ENCODE measurements at regions not wholly inside any gene's neighbourhood (a gene's known extent, or its start where the extent isn't known, plus 50 kb on each side); places are given as distances from the start of the nearest gene placed in this dataset.

DNA sequence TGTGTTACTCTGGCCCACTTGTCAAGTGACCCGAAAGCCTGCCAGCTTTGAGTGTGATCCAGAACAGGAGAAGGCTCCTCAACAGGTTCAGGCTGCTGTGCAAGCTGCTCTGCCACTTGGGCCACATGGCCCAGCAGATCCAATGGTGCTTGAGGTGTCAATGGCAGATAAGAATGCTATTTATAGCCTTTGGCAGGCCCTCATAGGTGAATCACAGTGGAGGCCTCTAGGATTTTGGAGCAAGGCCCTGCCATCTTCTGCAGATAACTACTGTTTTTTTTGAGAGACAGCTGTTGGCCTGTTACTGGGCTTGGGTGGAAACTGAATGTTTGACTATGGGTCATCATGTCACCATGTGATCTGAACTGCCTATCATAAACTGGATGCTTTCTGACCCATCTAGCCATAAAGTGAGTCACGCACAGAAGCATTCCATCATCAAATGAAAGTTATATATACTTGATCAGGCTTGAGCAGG is 180.8 kb downstream of the CARTPT start:
- WGBS, 2 donors, result 82 to 84% methylated on average over 2 of the region's 2 CpGs
- intact Hi-C loops (cut with DNase I), result no loop called here
- TF ChIP-seq CTCF (IDR thresholded peaks at IDR 0.05) (no peak), POLR2A (IDR thresholded peaks at IDR 0.05) (no peak)
- Histone ChIP-seq H3K4me1 (peaks cover 0 to 6% of the 10 kb centered on the region in 2 donors), H3K27ac (no peak overlapping the region), H3K27me3 (no peaks in the 10 kb centered on the region), H3K4me3 (replicated peaks in 1 of 3) (no peak overlapping the region), H3K9me3 (no peaks in the 10 kb centered on the region), H3K36me3 (no peaks in the 10 kb centered on the region)
- DNase-seq, result peak; percentile 7 to 9

DNA sequence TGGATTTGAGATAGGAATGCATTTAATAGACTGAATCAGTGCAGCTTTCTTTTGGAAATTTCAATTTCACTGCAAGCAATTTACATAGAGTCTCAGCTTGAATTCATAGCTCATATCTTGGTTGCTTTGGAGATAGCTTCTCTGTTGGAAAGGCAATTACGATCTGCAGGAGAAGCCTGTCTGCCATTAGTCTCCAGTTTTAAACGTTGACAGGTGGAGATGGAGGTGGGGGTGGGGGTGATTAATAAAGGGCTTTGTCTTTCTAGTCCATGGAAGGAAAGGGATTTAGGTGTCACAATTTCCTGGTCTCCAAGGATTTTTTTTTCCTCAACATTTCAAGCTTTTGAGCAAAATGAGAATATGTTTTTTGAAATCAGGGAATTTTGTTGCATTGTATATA is 184.7 kb downstream of the CARTPT start:
- no peak overlapping the region for H3K4me3 ChIP-seq (replicated peaks in 1 of 3)
- H3K27ac ChIP-seq, result no peak overlapping the region
- no peak for DNase-seq
- WGBS, 2 donors, result 41 to 51% methylated on average over 2 of the region's 2 CpGs
- H3K9me3 ChIP-seq, result no peaks in the 10 kb centered on the region
- intact Hi-C loops (cut with DNase I), result no loop called here
- H3K27me3 ChIP-seq, result no peaks in the 10 kb centered on the region
- no peaks in the 10 kb centered on the region for H3K36me3 ChIP-seq
- TF ChIP-seq POLR2A (IDR thresholded peaks at IDR 0.05) (no peak), CTCF (IDR thresholded peaks at IDR 0.05) (no peak)
- H3K4me1 ChIP-seq, result no peaks in the 10 kb centered on the region

DNA sequence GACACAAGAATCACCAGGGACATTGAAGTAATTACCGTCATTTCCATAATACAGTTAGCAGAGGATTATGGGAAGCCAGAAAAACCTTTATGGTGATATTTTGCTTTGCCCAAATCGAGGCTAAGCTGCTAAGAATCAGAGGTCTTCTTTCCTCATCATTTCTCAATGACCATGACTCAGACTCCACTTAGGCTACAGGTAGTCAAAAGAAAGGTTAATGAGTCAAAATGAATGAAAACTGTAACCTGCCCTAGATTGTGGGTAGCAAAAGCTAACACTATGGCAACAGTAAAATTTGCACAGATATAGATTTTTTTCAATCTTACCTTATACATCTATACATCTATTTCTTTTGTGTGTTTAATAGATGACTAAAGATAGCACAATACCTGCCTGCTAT is 185.8 kb downstream of the CARTPT start:
- Histone ChIP-seq H3K36me3 (no peaks in the 10 kb centered on the region), H3K9me3 (no peaks in the 10 kb centered on the region), H3K4me3 (replicated peaks in 1 of 3) (no peak overlapping the region), H3K27ac (no peak overlapping the region), H3K27me3 (no peaks in the 10 kb centered on the region), H3K4me1 (no peaks in the 10 kb centered on the region)
- DNase-seq, result no peak
- WGBS, 2 donors, result 87 to 93% methylated on average over 2 of the region's 2 CpGs
- intact Hi-C loops (cut with DNase I), result no loop called here
- TF ChIP-seq CTCF (IDR thresholded peaks at IDR 0.05) (no peak), POLR2A (IDR thresholded peaks at IDR 0.05) (no peak)

DNA sequence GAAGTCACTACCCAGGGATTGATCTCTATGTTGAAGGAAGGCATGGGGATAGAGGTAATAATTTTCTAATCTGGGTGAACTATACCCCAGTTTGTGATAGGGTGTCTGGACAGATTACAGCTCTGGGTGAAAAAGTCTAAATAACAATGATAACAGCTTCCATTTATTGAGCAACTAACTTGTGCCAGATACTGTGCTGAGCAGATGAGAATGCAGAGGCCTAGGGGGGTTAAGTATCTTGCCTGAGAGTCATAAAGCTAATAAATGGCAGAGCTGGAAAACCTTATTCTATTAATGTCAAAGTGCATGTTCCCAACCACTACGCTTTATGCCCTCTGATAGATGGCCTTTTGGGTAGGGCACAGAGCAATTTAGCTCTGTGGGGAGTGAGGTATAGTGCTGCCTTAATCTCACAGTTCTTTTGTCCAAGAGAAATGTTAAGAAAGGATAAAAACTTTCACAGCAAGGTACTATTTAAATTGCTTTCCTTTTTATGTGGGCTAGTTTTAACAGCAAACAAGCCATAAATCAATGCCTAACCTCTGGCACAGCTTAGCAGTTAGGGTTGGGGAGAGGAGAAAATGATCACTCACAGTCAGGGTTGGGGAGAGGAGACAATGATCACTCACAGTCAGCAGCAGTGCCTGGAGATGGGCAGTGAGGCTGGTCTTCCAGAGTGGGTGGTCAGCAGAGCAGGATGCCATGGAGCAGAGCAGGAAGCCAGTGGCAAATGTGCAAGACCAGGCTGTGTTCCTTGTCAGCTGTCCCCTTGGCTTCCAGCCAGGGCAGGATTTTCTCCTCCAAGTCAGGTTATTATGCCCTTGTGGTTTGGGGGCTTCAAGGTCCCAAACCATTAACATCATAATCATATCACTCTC is 187.0 kb downstream of the CARTPT start:
- Histone ChIP-seq H3K36me3 (no peaks in the 10 kb centered on the region), H3K9me3 (no peaks in the 10 kb centered on the region), H3K27ac (no peak overlapping the region), H3K4me3 (replicated peaks in 1 of 3) (no peak overlapping the region), H3K4me1 (no peaks in the 10 kb centered on the region), H3K27me3 (no peaks in the 10 kb centered on the region)
- WGBS, 2 donors, result 88 to 100% methylated on average over 1 of the region's 1 CpG
- intact Hi-C loops (cut with DNase I), result no loop called here
- TF ChIP-seq POLR2A (IDR thresholded peaks at IDR 0.05) (no peak), CTCF (IDR thresholded peaks at IDR 0.05) (no peak)
- DNase-seq, result peak in 1 of 2 donors; percentile 6

DNA sequence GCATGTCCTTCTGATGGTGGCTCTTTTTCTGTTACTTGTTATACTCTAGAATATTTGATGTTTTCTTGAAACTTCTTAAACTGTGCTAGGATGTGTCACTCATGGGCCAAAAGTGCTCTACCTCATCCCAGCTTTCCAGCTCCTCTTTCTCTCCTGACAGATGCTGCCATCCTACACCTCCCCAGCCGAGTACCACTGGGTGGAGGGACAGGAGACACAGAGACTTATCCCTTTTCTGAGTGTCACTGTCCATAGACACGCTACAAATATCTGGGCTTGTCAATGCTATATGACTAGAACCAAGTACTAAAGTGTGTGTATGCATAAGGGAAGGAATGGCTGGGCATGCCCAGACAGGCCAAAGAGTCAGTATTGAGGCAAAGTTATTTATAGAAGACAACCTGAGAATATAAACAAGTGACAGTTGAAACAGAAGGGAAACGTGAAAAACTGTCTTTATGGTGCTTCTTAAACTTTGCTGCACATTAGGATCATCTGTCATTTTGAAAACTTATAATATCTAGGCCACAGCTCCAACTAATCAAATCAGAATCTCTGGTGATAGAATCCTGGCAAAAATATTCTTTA is 188.0 kb downstream of the CARTPT start:
- no peaks in the 10 kb centered on the region for H3K36me3 ChIP-seq
- no peaks in the 10 kb centered on the region for H3K9me3 ChIP-seq
- H3K4me3 ChIP-seq (replicated peaks in 1 of 3), result no peak overlapping the region
- 70 to 85% methylated on average over 3 of the region's 3 CpGs for WGBS, 2 donors
- no peak for TF ChIP-seq CTCF (IDR thresholded peaks at IDR 0.05)
- no peak for TF ChIP-seq POLR2A (IDR thresholded peaks at IDR 0.05)
- intact Hi-C loops (cut with DNase I), result no loop called here
- H3K4me1 ChIP-seq, result no peaks in the 10 kb centered on the region
- DNase-seq, result no peak
- no peaks in the 10 kb centered on the region for H3K27me3 ChIP-seq
- no peak overlapping the region for H3K27ac ChIP-seq

All from thyroid gland (tissue), 4 donors.